GM12874 (cell line): ENCODE measurements at regions not wholly inside any gene's neighbourhood (a gene's known extent, or its start where the extent isn't known, plus 50 kb on each side); places are given as distances from the start of the nearest gene placed in this dataset.

Experiments used
- TF ChIP-seq, protein P1 (sequence below): IDR thresholded peaks from 2 replicates; pipeline ENCODE4 v1.5.1; 2011; ENCODE audit warnings: low read depth, mild to moderate bottlenecking, control low read depth, low read length, moderate library complexity; ENCODE audit not compliant: insufficient read depth

DNA sequence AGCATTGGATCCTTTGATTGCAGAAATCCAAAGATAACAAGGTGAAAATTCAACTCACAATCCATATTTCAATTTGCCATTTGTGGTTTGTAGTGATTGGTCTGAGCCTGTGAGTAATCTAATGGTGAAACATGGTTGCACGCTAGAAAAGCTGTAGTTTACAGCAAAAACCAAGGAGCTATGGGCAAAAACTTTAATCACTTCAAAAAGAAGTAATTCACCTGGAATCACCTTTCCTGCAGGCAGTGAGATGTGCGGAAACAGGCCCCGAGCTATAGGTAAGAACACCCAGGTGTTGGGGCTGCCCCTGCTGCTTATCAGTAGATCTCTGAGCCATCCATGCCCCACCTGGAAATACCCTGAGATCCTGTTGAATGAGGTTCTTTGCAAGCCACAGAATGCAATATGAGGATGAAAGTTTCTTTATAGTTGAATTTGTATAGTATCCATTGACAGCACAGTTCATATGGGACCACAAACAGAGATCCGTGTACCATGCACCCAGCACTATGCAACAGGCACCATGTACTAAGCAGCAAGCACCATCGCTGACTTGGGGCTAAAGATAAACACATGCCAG is 208.2 kb downstream of the SPP2 start:
- TF ChIP-seq, protein P1, sequence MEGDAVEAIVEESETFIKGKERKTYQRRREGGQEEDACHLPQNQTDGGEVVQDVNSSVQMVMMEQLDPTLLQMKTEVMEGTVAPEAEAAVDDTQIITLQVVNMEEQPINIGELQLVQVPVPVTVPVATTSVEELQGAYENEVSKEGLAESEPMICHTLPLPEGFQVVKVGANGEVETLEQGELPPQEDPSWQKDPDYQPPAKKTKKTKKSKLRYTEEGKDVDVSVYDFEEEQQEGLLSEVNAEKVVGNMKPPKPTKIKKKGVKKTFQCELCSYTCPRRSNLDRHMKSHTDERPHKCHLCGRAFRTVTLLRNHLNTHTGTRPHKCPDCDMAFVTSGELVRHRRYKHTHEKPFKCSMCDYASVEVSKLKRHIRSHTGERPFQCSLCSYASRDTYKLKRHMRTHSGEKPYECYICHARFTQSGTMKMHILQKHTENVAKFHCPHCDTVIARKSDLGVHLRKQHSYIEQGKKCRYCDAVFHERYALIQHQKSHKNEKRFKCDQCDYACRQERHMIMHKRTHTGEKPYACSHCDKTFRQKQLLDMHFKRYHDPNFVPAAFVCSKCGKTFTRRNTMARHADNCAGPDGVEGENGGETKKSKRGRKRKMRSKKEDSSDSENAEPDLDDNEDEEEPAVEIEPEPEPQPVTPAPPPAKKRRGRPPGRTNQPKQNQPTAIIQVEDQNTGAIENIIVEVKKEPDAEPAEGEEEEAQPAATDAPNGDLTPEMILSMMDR, result no peak

DNA sequence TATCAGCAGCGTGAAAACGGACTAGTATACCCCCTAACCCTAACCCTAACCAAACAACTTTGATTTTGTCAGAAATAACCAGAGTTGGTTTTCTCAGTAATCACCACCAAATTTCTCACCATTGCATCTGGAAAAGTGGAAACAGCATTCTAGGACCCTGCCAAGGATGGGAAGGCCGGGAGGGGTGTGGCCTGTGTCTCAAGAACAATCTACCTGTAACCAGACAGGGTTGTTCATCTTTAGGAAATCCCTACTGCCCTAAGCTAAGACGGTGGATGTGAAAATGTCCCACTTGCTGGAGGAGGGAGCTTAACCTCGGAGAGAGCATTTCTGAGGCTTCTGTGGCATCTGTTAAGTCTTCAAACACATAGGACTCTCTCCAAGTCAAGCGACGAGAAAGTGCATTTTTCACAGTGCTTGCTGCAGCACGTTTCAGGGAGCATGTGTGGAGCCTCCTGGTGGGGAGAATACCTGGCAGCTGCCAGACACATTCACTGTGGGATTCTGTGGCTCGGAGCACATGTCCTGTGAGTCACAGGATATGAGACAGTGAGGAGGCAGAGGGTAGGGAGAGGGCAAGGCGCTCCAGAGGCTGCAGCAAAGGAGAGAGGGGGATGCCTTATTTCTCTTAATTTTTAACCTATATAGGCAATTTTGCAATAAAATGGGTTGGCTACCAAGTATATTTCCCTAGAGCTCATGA is 207.5 kb downstream of the SPP2 start:
- TF ChIP-seq, protein P1, result no peak

- TF ChIP-seq, protein P1, result no peak
These were observed 206.0 kb downstream of the SPP2 start for GRCh38 chr2:234256516-234256915.

DNA sequence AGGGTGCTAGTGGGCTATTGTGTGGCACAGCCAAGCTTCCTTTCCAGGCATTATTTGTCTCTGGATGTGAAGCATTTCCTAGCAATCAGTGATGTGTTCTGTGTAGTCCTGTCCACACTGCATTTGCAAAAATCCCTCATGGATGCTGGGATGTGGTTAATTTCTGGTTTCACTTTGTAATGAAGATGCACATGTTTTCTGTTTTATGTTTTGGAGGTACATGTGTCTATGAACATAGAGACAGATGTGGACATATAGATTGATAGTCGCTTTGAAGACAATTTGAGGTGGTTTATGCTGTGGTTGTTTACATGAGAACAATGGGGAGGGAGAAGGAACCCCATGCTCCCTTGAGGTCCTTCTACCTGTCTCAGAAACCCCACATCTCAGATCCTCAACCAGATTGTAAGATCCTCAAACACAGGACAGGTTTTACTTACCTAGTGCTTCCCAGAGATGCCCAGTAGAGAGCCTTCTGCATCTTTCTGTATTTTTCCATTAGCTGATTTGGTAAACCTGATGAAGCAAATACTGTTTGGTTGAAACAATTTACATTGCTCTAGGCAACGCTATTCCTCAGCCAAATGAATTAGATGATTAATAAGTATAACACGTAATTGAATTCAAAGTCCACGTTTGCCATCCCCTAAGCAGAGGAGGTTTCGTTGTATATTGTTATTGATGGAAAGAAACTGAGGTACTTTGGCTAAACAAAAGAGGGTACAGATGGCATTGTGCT is 204.4 kb downstream of the SPP2 start:
- TF ChIP-seq, protein P1, result no peak

GRCh38 chr2:234252772-234253171 is 202.3 kb downstream of the SPP2 start:
- TF ChIP-seq, protein P1, result no peak

GRCh38 chr2:234251326-234252271 is 201.1 kb downstream of the SPP2 start:
- TF ChIP-seq, protein P1, result no peak

DNA sequence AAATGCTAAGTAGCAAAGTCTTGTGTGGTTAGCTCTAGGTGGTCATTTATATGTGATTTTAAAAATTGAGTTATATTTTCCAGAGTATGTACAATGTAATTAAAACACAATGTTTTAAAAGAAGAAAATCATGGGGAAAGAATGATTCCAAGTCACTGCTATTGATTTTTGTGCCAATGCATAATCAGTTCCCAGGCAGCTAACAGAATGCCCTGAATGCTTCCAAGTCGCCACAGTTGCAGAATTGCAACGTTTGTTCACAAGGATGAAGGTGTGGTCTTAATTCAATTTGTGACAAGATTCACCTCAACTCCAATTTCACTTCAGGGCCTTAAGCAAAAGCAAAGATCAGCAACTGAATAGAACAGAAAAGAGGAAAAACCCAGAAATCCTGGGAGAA is 200.4 kb downstream of the SPP2 start:
- TF ChIP-seq, protein P1, result no peak
